SHP77 treated with DMSO at 0.1 percent for 48 hours (cell line): ENCODE measurements at regions not wholly inside any gene's neighbourhood (a gene's known extent, or its start where the extent isn't known, plus 50 kb on each side); places are given as distances from the start of the nearest gene placed in this dataset.

Experiments
- DNase-seq: peaks from one replicate; lab custom pipeline; 2025; lab: John Stamatoyannopoulos, UW

- no peak for DNase-seq
Measured at GRCh38 chr10:36302086-36302485, 660.0 kb upstream of the FZD8 start.

DNA sequence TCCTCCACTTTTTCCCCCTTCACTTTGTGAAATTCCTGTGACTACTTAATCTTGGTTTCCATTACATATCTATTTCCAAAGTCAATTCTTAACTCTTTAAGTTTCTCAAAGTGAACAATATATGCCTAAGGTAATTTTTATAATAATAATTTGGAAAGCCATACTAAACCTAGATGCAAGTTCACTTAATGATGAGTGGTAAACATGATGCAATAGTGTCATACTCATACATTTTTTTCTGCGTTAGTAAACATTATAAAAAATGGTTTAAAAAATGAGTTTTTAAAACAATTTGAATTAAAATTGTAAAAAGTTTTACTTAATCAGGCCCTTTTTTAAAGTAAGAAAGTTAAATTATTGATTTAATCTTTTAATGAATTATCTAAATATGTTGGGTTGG is 659.4 kb upstream of the FZD8 start:
- DNase-seq = no peak

- no peak for DNase-seq
Measured at GRCh38 chr10:36301139-36301538, 659.0 kb upstream of the FZD8 start.

DNA sequence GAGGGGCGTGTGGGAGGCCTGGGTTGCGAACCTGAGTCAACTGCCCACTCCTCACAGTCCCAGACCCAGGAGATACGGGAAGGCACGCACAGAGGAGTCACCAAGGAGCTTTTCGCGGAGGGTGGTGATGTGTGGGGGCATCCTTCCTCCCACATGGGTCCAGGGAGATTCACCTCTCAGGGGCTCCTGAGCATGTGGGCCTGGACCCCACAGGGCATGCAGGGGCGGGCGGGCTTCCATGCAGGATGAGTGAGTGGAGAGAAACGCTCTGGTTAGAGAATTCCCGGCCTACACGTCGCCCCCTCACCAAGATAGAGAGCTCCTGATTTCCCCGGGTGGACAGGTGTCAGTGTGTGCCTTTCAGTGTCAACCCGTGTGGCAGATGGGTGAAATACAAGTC is 641.7 kb upstream of the FZD8 start:
- DNase-seq = no peak

DNA sequence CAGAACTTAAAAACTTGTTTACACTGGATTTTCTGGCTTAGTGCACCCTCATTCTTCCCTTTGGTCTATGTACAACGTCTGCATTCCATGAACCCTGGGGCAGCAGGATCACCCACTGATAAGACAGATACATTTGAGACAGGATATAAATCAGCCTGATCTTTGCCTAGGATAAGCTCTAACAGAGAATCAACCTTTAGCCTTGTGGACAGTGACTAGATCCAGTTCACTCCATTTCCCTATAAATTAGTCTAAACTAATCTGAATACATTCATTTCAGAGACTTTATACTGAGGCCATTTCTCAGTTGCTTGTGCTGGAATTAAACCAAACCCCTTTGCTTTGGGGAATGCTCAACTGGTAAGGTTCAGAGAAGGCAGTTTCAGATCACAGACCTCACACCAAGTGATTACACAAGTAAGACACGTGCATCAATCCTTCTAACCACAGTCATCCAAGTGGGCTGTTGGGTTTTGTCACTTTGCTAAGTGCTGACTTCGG is 639.8 kb upstream of the FZD8 start:
- no peak for DNase-seq

- DNase-seq = no peak
Measured at GRCh38 chr10:36280890-36281499, 638.9 kb upstream of the FZD8 start.

DNA sequence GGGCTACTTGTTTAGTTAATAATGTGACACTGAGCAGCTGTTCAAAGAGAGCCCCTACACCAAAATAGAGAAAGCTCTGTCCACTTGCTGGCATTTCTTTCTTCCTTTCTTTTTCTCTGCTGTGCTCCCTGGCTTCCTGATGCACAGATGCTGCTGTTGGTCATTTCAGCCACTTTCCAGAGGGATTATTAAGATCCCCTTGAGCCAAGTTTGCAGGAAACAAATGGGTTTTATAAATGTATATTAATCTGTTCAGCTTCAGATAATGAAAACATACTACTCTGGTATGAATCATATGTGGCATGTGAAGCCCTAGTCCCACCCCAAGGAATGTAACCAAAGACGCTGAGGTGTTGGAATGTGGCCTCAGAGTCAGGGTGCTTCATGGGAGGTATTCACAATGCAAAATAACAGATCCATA is 638.2 kb upstream of the FZD8 start:
- no peak for DNase-seq

- DNase-seq = no peak
Measured at GRCh38 chr10:36278176-36278575, 636.1 kb upstream of the FZD8 start.

GRCh38 chr10:36277459-36277858 is 635.4 kb upstream of the FZD8 start:
- no peak for DNase-seq

DNA sequence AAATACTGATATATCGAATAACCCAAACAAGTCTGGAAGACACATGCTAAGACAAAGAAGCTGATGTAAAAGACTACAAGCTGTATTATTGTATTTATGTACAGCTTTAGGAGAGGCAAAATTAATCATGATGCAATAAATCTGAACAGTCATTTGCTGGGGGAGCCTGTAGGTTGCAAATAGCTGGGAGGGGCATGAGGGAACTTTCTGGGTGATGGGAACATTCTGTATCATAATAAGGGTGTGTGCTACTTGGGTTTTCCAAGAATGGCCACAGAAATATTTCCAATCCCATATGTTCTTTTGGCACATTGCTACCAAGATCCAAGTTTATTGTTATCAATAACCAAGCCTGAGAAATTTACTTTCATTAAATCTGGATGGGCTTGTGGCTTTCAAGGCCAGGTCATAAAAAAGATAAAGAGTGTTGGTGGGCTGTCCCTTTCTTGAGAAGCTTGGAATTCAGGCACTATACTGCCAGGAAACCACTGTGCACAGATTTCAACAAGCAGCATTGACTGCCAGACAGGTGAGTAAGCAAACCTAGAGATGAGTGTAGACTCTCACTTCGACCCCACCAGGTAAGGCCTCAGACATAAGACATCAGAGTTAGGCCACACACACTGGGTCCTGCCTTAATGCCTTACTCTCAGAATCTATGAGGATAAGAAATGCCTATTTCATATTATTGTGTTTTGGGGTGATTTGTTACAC is 629.7 kb upstream of the FZD8 start:
- no peak for DNase-seq

- DNase-seq = no peak
Measured at GRCh38 chr10:36269222-36269621, 627.1 kb upstream of the FZD8 start.

- no peak for DNase-seq
Measured at GRCh38 chr10:36266923-36267322, 624.8 kb upstream of the FZD8 start.

DNA sequence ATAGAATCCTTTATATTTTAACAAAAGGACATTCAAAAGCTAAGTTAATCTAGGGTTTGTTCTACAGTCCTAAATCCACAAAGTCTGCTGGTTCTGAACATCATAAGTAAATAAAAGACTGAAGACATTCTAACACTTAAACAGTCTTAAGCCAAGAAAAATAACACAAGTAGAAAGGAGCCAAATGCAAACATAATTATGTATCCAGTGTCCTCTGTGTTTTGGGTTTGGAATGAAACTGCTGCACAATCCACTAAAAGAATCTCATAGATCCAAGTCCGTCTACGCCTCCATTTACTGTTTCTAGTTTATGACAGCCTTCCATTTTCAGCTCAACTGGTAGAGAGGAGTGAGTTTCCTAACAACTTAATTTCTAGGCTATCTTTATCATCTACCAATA is 623.6 kb upstream of the FZD8 start:
- DNase-seq = no peak

GRCh38 chr10:36263871-36264270 is 621.8 kb upstream of the FZD8 start:
- DNase-seq = no peak

- no peak for DNase-seq
Measured at GRCh38 chr10:36256948-36257356, 614.9 kb upstream of the FZD8 start.

- DNase-seq = no peak
Measured at GRCh38 chr10:36256166-36256565, 614.1 kb upstream of the FZD8 start.

DNA sequence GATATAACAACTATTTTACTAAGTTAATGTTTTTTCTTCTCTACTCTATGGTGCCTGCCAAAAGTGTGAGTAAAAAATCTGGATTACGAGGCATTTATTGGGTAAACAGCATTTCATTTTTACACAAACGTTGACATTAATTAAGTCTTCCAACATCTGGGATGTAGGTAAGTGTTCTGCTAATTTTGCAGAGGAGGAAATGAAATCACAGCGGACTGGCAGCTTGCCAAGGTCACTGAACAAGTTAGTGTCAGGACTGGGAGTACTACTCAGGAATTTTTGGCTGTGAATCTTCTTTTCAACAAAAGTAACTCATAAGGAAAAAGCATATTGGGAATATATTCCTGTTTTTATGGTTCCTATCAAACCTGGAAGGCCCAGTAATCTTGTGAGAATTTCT is 612.1 kb upstream of the FZD8 start:
- no peak for DNase-seq

DNA sequence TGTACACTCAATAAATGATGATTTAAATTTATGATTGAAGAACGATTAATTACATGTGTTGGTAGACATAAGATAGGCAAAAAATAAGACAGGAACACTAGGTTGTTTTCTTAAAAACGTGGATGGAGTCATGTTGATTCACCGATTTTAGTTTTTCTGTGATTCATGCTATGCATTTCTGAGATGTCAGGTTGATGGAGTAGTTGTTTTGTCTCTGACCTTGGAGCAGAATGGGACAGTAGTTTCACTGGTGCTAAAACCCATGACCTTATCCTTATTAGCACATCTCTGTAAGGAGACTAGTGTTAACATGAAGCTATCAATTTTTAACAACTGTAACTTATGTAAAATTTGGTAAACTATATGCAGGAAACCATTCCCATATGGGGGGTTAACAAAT is 611.6 kb upstream of the FZD8 start:
- DNase-seq = no peak

DNA sequence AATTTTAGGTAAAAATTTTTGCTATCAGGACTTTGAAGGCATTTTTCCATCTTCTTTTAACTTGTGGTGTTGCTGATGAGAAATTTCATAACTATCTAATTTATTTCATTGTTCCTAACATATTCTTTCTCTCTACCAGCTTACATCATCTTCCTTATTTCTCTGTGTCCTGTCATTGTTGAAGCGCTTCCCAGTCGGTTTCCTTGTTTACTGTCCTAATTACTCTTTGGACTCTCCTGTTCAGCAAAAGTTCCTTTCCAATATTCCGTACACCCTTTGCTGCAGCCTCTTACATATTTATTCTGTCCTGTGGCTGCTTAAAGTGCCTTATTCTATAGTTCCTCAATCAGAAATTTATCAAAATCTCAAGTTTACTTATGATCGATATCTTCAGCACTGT is 609.0 kb upstream of the FZD8 start:
- no peak for DNase-seq

DNA sequence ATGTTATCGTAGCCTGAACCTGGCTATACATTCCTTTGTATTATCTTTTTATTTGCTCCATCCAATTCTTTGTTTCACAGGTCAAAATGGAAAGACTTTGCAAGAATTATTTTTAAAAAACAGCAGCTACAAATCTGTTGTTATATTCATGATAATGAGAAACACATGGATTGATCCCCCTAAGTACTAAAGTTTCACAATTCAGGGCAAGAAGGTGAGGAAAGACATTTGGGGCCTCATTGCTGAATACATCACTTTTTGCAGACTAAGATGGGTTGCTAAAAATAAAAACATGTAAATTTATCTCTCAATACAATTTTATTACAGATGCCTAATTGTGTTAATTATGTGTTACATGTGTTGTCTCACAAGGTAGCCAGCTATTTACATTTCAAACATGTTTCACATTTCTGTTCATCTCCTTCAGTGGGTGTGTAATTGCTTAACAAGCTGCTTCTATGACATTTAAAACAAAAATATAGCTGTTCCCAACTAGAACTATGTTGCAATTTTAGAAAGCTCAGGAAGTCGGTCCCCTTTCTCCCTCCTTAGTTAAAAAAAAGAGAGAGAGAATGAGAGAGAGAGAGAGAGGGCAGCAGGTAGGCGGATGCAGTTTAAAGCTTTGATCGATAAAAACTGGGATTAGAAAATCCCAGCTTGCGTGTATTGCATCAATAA is 606.3 kb upstream of the FZD8 start:
- DNase-seq = no peak

- DNase-seq = no peak
Measured at GRCh38 chr10:36247478-36247877, 605.4 kb upstream of the FZD8 start.

- no peak for DNase-seq
Measured at GRCh38 chr10:36236931-36237330, 594.8 kb upstream of the FZD8 start.

DNA sequence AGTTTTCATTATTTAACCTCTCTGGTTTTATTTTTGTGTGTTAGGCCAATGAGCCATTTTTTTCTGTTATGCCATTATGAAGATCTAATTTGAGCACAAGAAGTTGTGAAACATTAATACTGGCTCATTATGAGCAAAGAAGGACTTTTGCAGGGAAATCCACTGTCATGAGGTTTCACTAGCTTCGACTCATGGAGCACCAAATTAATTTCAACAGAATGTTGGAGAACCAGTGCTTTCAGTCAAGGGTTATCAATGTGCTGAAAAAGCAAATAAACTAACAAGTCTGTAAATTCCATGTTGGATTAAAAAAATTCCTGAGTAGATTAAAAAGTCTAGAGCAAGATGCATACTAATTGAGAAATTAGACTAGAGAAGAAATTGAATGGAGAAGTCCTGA is 594.2 kb upstream of the FZD8 start:
- DNase-seq = no peak
